Suprapubic skin (tissue), 4 donors: ENCODE measurements at regions not wholly inside any gene's neighbourhood (a gene's known extent, or its start where the extent isn't known, plus 50 kb on each side); places are given as distances from the start of the nearest gene placed in this dataset.

Experiments used
- DNase-seq, 2 donors: peaks; one replicate each; pipeline ENCODE4 v3.0.0-alpha.2; 2019; ENCODE audit warnings: low spot score in 2 of 2
- H3K27ac ChIP-seq: fragments of 200-600 bp; sonication (generic); one replicate; pipeline ENCODE4 v1.5.1; 2019
- H3K27me3 ChIP-seq: fragments of 200-600 bp; sonication (generic); one replicate; pipeline ENCODE4 v1.5.1; 2019
- H3K36me3 ChIP-seq: fragments of 200-600 bp; sonication (generic); one replicate; pipeline ENCODE4 v1.5.1; 2019
- H3K4me1 ChIP-seq: fragments of 200-600 bp; sonication (generic); one replicate; pipeline ENCODE4 v1.5.1; 2019
- H3K4me3 ChIP-seq: fragments of 200-600 bp; sonication (generic); one replicate; pipeline ENCODE4 v1.5.1; 2019; ENCODE audit warnings: mild to moderate bottlenecking
- H3K9me3 ChIP-seq: fragments of 200-600 bp; sonication (generic); one replicate; pipeline ENCODE4 v1.5.1; 2019
- EP300 ChIP-seq: sonication (generic); formaldehyde crosslinking; IDR thresholded peaks from one replicate; pipeline ENCODE4 v1.6.1; 2017; ENCODE audit warnings: antibody characterized with exemption
- POLR2A ChIP-seq, 2 donors: fragments of 450-650 bp; IDR thresholded peaks; one replicate each; pipeline ENCODE4 v1.6.1; 2017; ENCODE audit warnings: antibody characterized with exemption in 2 of 2, mild to moderate bottlenecking in 2 of 2, moderate library complexity in 2 of 2
- POLR2AphosphoS5 ChIP-seq, 3 donors: sonication (generic); formaldehyde crosslinking; IDR thresholded peaks; one replicate each; pipeline ENCODE4 v1.6.1; 2017; ENCODE audit warnings: antibody characterized with exemption in 3 of 3
- WGBS: methylation state at CpG from one replicate; pipeline ENCODE4 v1.1.5; 2018; 5-methylcytosine and 5-hydroxymethylcytosine counted together
- TF ChIP-seq, protein P1 (sequence below), 2 donors: fragments of 200-600 bp in 1 of 2; fragments of 450-650 bp in 1 of 2; sonication (generic) in 1 of 2; IDR thresholded peaks; one replicate each; pipeline ENCODE4 v1.5.1; 2016 to 2019; ENCODE audit warnings: antibody characterized with exemption in 2 of 2, mild to moderate bottlenecking in 1 of 2, moderate library complexity in 1 of 2

GRCh38 chr2:8500124-8501054 is 181.5 kb upstream of the ID2 start:
- peaks cover 21% of the 10 kb centered on the region for H3K4me1 ChIP-seq
- no peak for DNase-seq
- no peak overlapping the region for H3K27ac ChIP-seq
- no peaks in the 10 kb centered on the region for H3K9me3 ChIP-seq
- 63% methylated on average over 13 of the region's 13 CpGs for WGBS
- H3K36me3 ChIP-seq = no peaks in the 10 kb centered on the region
- no peaks in the 10 kb centered on the region for H3K27me3 ChIP-seq
- TF ChIP-seq POLR2AphosphoS5 (IDR thresholded peaks at IDR 0.05) (no peak), EP300 (no peak), POLR2A (IDR thresholded peaks at IDR 0.05) (no peak)
- TF ChIP-seq, protein P1, sequence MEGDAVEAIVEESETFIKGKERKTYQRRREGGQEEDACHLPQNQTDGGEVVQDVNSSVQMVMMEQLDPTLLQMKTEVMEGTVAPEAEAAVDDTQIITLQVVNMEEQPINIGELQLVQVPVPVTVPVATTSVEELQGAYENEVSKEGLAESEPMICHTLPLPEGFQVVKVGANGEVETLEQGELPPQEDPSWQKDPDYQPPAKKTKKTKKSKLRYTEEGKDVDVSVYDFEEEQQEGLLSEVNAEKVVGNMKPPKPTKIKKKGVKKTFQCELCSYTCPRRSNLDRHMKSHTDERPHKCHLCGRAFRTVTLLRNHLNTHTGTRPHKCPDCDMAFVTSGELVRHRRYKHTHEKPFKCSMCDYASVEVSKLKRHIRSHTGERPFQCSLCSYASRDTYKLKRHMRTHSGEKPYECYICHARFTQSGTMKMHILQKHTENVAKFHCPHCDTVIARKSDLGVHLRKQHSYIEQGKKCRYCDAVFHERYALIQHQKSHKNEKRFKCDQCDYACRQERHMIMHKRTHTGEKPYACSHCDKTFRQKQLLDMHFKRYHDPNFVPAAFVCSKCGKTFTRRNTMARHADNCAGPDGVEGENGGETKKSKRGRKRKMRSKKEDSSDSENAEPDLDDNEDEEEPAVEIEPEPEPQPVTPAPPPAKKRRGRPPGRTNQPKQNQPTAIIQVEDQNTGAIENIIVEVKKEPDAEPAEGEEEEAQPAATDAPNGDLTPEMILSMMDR (IDR thresholded peaks at IDR 0.05) = no peak
- H3K4me3 ChIP-seq = no peak overlapping the region

GRCh38 chr2:8501061-8501720 is 180.7 kb upstream of the ID2 start:
- Histone ChIP-seq H3K4me3 (no peak overlapping the region), H3K27ac (no peak overlapping the region), H3K9me3 (no peaks in the 10 kb centered on the region), H3K4me1 (peaks cover 21% of the 10 kb centered on the region), H3K27me3 (no peaks in the 10 kb centered on the region), H3K36me3 (no peaks in the 10 kb centered on the region)
- DNase-seq = no peak
- 86% methylated on average over 7 of the region's 7 CpGs for WGBS
- TF ChIP-seq EP300 = no peak
- TF ChIP-seq, protein P1 (IDR thresholded peaks at IDR 0.05) = no peak
- no peak for TF ChIP-seq POLR2AphosphoS5 (IDR thresholded peaks at IDR 0.05)
- TF ChIP-seq POLR2A (IDR thresholded peaks at IDR 0.05) = no peak

- no peak overlapping the region for H3K4me3 ChIP-seq
Measured at GRCh38 chr2:8502316-8502715, 179.5 kb upstream of the ID2 start.

GRCh38 chr2:8505311-8505920 is 176.4 kb upstream of the ID2 start:
- peaks cover 21% of the 10 kb centered on the region for H3K4me1 ChIP-seq
- 91% methylated on average over 10 of the region's 10 CpGs for WGBS

More at GRCh38 chr2:8502316-8502715, 179.5 kb upstream of the ID2 start:
- WGBS = 60% methylated on average over 4 of the region's 6 CpGs
- peaks cover 26% of the 10 kb centered on the region for H3K4me1 ChIP-seq
- no peaks in the 10 kb centered on the region for H3K9me3 ChIP-seq
- DNase-seq = peak in 1 of 2 donors; percentile 42
- H3K36me3 ChIP-seq = no peaks in the 10 kb centered on the region
- TF ChIP-seq POLR2AphosphoS5 (IDR thresholded peaks at IDR 0.05) (no peak), POLR2A (IDR thresholded peaks at IDR 0.05) (no peak), EP300 (no peak)
- TF ChIP-seq, protein P1 (IDR thresholded peaks at IDR 0.05) = no peak
- no peaks in the 10 kb centered on the region for H3K27me3 ChIP-seq
- H3K27ac ChIP-seq = no peak overlapping the region

More at GRCh38 chr2:8505311-8505920, 176.4 kb upstream of the ID2 start:
- Histone ChIP-seq H3K27me3 (no peaks in the 10 kb centered on the region), H3K4me3 (no peak overlapping the region), H3K27ac (no peak overlapping the region), H3K9me3 (no peaks in the 10 kb centered on the region), H3K36me3 (no peaks in the 10 kb centered on the region)
- DNase-seq = no peak
- no peak for TF ChIP-seq POLR2A (IDR thresholded peaks at IDR 0.05)
- TF ChIP-seq, protein P1 (IDR thresholded peaks at IDR 0.05) = no peak
- no peak for TF ChIP-seq POLR2AphosphoS5 (IDR thresholded peaks at IDR 0.05)
- no peak for TF ChIP-seq EP300
